Stimulated activated CD8-positive, alpha-beta memory T cell treated with anti-CD3 and anti-CD28 coated beads, Interleukin-15, amount 100 ng/mL, for 48 hours (primary cell): ENCODE measurements at regions not wholly inside any gene's neighbourhood (a gene's known extent, or its start where the extent isn't known, plus 50 kb on each side); places are given as distances from the start of the nearest gene placed in this dataset.

Experiments used
- DNase-seq, 2 donors: peaks; one replicate each; pipeline ENCODE4 v3.0.0-alpha.2; 2020; ENCODE audit warnings: low read depth in 2 of 2

DNA sequence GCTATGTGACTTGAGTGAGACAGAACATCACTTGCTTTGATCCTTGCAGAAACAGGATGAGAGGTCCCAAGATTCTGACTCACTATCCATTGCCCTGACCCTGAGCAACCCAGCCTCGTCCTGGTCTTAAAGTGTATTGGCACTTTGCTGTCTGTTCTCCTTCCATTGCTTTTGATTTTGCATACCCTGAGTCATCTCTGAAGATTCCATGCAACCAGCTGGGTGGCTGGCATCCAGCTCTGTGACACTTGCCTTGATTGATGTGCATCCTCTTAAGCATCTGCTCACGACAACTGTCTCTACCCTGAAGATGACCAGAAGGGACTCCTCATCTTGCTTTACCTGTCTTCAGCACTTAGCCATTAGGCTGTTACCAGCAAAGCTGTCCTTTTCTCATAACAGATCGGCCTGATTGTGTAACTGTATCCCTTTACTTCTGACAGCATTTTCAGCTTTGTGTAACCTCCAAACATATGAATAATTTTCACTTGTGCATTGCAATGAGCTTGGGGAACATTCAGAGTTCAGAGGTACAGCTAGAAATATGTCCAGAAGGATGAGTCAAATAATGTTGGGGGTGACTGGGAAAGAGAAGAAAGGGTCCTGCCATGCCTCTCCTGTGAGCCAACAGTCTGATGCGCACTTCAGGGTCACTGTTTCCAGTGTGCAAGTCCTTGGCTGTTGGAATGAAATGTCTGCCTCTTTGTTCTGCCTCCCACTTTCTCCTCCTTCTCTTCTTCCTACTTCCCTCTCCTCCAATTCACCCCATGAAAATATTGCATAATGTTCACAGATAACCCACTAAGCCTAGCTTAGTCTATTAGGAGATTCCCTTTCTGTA lies 249.7 kb upstream of the OSR1 start:
- no peak for DNase-seq

DNA sequence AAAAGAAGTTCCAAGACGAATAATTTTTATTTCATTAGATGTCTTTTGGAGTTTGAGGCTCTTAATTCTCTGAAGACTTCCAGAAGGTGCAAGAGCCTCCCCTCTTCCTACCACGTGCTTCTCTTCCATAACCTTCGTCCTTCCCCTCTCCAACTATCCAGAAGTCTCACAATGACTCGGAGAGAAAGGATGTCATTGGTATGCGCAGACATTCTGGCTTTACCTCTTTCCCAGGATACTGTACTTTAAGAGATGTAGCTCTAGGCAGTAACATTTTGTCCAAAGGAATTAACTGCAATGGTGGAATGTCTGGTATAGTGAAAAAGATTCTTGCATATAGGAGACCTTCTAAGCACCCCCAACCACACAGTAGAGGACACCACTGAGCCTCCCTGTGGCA lies 249.0 kb upstream of the OSR1 start:
- DNase-seq: no peak

DNA sequence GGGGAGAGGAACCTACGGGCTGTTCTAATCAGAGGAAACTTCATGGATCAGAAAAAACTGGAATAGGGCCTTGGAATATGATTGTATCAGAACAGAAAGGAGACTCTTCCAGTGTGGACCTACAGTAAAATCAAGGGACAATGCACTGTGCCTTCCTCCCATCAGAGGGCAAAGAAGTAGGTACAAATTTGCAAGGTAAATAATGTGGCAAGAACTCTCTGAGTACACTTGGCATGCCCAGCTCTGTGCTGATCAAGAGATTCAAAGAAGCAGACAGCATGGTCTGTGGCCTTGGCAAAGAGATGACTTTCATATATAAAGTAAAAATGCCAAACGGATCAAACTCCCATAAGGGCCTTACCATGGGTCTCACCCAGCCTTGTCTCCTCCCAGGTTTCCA lies 242.6 kb upstream of the OSR1 start:
- DNase-seq: no peak

DNA sequence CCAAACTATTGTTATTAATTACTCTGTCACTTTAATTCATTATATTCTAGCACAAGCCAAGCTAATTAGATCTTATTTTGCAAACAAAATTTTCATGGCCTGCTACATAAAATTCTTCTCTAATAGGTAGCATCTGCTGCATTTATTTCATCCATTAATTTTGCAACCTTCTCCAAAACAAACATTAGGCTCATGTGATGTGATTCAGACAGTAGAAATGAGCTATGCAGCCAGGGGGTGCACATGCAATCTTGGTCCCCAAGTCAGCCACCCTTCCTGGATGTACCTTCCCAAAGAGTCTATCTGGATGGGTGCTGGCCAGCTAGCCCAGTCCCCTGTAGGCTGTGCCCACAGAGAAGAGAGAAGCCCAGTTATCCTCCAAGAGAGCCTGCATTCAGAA lies 242.1 kb upstream of the OSR1 start:
- DNase-seq: no peak

DNA sequence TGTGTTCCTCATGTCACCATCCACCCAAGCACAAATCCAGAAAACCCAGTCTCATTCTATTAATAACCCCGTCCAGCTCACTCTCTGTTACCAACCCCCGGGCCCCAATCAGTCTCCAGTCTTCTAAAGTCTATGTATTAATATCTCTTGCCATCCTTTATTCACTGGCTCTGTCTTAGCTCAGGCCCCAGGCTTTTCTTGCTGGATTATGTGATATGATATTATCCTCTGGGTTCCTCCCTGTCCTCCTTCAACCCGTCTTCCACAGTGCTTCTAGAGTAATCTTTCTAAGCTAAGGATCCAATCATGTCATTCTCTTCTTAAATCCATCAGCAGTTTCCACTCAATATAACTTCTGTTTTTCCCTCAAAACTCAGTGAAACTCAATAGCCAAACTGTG lies 240.5 kb upstream of the OSR1 start:
- no peak for DNase-seq

GRCh38 chr2:19592197-19592596 lies 233.8 kb upstream of the OSR1 start:
- DNase-seq: no peak

- DNase-seq: no peak
These were observed 231.4 kb upstream of the OSR1 start for GRCh38 chr2:19589791-19590190.

DNA sequence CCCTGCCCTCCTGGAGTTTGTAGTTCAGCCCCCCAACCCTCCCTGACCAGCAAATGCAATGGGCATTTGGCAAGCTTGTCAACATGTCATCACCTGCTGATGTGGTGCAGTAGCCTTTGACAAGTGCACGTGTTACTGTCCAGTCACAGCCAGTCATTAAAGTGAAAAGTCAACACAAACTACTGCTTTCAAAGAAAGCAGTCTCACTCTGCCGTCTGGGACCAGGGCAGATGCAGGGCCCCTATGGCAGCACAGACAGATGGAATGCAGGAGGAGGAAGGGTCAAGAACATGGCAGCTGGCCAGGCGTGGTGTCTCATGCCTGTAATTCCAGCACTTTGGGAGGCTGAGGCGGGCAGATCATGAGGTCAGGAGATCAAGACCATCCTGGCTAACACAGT lies 222.4 kb upstream of the OSR1 start:
- DNase-seq: no peak

DNA sequence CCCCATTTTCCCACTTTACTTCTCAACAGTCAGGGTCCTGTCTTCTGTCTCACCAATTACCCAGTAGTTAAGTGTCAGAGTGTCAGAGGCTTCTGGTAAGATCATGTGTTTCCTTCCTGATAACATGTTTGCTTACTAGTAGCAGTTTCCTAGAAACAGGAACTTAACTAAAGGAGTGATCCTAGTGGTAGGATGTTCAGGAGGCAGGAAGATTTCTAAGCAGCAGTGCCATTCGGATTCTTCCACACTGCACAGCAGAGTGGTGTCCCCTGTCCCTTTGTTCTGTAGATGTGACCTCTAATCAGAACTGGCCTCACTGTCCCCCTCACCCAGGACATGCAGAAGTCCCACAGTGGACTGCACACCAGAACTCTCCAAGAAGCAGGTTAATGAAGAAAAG lies 221.8 kb upstream of the OSR1 start:
- DNase-seq: no peak

- DNase-seq: no peak
These were observed 221.0 kb upstream of the OSR1 start for GRCh38 chr2:19579461-19579860.

DNA sequence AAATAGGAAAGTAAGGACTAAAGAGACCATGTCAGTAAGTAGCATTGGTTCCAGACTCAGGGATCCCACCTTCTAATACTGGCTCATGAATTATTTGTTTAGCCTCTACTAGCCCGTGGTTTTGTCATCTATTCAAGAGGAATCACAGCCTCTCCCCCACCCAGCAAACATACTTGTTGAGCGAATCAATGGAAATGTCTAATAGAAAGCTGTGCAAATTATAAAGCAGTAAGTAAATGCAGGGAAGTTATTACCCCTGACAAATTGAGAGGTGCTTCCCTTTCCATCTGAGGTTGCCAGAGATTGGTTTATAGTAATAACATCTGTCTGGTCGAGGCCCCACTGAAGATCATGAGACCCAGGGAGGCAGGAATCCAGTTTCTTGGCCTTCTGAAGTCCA lies 219.3 kb upstream of the OSR1 start:
- no peak for DNase-seq

DNA sequence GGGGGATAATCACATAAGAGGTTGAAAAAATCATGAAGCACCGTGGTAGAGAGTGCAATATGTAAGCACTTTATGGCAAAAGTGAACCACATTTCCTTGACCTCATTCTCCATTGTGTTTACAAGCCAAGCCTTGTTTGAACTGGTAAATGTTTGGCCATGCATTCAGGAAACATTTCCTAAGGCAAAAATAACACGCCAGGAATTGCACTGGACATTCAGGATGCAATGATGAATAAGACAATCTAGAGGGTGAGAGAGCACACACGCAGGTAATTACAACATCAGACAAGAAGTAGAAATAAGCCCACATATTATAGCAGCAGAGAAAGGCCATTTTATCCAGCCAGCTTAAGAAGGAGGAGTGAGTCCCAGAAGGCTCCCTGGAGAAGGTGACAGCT lies 218.0 kb upstream of the OSR1 start:
- no peak for DNase-seq

GRCh38 chr2:19575641-19576040 lies 217.2 kb upstream of the OSR1 start:
- no peak for DNase-seq

DNA sequence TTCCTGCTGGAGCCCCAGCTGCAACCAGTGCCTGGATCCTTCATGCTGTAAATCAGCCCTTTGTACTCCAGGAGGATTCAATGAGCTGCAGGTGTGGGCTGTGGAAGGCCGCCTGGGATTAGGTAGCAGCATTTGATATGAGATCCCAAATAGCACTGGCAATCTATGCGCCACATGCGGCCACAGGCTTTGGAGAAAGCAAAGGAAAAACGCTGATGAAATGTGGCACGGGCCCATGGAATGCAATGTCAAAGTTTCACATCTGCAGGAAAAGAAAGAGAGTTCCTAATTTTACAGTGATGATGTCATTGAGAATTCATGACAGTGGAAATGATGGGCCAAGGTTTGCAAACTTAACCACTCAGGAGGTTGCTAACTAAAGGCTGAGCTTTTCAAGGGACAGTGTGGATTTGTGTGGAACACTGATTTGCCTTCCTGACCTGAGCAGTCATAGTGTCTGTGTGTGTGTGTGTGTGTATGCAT lies 216.4 kb upstream of the OSR1 start:
- DNase-seq: no peak

DNA sequence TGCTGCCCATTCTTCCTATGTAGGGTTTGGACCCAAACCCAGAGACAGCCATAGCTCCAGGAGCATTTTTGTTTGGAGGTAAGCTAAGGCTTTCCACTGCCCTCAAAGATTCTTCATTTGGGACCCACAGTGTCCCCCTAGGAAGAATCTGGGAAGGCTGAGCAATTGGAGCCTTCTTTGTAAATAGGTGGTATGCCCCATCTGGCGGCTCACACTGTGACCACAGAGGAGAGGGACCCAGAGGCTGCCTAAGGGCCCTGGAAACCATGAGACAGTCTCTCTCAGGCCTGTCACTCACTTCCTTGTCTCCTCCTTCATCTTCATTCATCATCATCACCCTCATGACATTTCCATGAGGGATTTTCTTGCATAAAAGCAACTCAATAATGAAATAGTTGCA lies 215.4 kb upstream of the OSR1 start:
- no peak for DNase-seq

- DNase-seq: no peak
These were observed 213.3 kb upstream of the OSR1 start for GRCh38 chr2:19571773-19572172.

GRCh38 chr2:19569300-19569791 lies 210.9 kb upstream of the OSR1 start:
- DNase-seq: no peak

GRCh38 chr2:19568809-19569208 lies 210.4 kb upstream of the OSR1 start:
- DNase-seq: no peak

- DNase-seq: no peak
These were observed 202.4 kb upstream of the OSR1 start for GRCh38 chr2:19560785-19561184.

DNA sequence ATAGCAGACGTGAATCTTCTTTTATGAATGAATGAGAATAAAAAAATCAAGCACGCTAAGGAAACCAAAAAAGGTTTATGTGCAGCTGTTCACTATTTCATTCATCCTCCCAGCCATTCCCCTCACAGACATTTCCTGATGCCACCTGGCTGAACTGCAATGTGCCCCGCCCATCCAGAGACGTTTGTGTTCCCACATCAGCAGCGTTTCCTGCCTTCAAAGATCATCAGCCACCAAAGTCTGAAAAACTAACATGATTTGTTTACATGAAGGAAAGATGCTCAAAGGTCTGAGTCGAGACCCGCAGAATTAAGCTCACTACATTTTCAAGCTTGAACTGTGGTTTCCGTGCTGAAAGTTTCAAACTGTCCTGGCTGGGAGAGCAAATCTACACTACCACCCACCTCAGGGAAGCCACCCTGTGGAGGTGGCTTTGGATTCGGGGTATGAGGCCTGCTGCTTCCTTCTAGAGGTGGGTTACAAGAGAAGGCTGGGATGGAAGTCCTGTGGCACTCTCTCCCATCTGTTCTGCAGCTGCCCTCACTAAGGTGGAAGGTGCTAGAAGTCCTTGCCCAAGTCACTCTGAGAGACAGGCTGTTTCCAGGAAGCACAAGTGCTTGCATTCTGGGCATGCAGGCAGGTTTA lies 201.3 kb upstream of the OSR1 start:
- no peak for DNase-seq

DNA sequence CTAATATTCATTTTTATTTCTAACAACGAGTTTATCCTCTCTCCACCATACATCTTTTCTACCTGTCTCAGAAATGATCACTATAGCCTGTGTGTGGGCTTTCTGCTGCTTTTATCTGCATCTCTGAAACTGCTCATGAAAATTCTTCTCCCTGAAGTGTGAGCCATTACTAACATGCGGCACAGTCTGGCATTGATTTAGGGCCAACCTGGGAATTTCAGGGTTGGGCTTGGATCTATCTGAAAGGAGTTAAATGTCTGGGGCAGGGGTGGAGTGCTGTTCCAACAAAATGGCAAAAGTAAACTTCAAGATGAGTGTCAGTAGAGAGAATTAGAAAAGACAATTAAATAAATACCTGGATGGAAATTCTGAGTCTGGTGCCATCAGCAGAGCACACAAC lies 198.2 kb upstream of the OSR1 start:
- no peak for DNase-seq

DNA sequence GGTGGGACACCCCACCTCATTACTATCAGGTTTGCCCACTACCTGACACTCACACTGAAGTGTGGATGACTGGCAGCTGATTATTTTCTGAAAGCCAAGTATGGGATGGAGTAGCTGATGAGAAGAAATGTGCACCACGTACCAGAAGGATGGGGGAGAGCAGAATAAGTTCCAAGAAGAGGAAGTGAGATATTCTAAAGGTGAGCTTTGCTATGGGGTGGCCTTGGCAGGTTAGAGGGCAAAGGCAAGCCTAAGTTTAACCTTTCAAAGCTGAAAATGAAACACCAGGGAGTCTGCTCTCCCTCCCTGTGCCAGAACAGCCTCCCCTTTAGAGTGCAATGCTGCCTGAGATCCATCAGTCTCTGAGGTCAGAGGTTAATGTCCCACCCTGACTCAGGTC lies 196.1 kb upstream of the OSR1 start:
- no peak for DNase-seq

GRCh38 chr2:19552270-19552669 lies 193.8 kb upstream of the OSR1 start:
- DNase-seq: no peak
